ENCODE measurements at regions not wholly inside any gene's neighbourhood (a gene's known extent, or its start where the extent isn't known, plus 50 kb on each side); places are given as distances from the start of the nearest gene placed in this dataset.

GRCh38 chr2:123648016-123648415, 377.1 kb upstream of the CNTNAP5 start:
- Histone ChIP-seq H3K9ac (ENCODE audit: low read length) (no peak overlapping the region), H2BK5ac (ENCODE audit: low read length) (no peak overlapping the region), H3K4me2 (ENCODE audit: low read length) (no peak overlapping the region), H2BK120ac (ENCODE audit: low read depth, low read length) (no peak overlapping the region), H3K79me2 (ENCODE audit: control insufficient read depth, insufficient read depth, low read length) (no peaks in the 10 kb centered on the region), H3K4me3 (ENCODE audit: low read length) (no peak overlapping the region), H3K27me3 (ENCODE audit: insufficient read depth, low read length, poor library complexity) (no peaks in the 10 kb centered on the region), H3K79me1 (ENCODE audit: low read length) (no peaks in the 10 kb centered on the region), H3K56ac (ENCODE audit: low read length) (no peak overlapping the region), H4K8ac (ENCODE audit: low read depth, low read length) (no peak overlapping the region), H4K5ac (ENCODE audit: low read length) (no peak overlapping the region), H3K36me3 (ENCODE audit: control insufficient read depth, insufficient read depth, low read length) (no peaks in the 10 kb centered on the region), H3K18ac (ENCODE audit: low read length) (no peak overlapping the region), H3K23ac (ENCODE audit: low read length) (no peak overlapping the region), H2BK15ac (replicated peaks; ENCODE audit: low read depth) (no peak overlapping the region), H3K27ac (ENCODE audit: low read depth, low read length) (no peak overlapping the region), H3K4me1 (ENCODE audit: control insufficient read depth, low read depth, low read length) (peaks cover 2% of the 10 kb centered on the region), H2AK5ac (ENCODE audit: low read length) (no peak overlapping the region), H3K4ac (ENCODE audit: low read depth, low read length) (no peak overlapping the region)
- DNase-seq: no peak
- WGBS (ENCODE audit: extremely low coverage, insufficient coverage, low lambda C conversion rate): no CpG with 5 or more reads among the region's 3 CpGs

GRCh38 chr2:123648956-123649355, 376.1 kb upstream of the CNTNAP5 start:
- Histone ChIP-seq H2BK120ac (ENCODE audit: low read depth, low read length) (no peak overlapping the region), H4K5ac (ENCODE audit: low read length) (no peak overlapping the region), H3K56ac (ENCODE audit: low read length) (no peak overlapping the region), H3K27ac (ENCODE audit: low read depth, low read length) (no peak overlapping the region), H3K18ac (ENCODE audit: low read length) (no peak overlapping the region), H2BK15ac (replicated peaks; ENCODE audit: low read depth) (no peak overlapping the region), H3K79me1 (ENCODE audit: low read length) (no peaks in the 10 kb centered on the region), H3K9ac (ENCODE audit: low read length) (no peak overlapping the region), H3K4me3 (ENCODE audit: low read length) (no peak overlapping the region), H4K8ac (ENCODE audit: low read depth, low read length) (no peak overlapping the region), H3K79me2 (ENCODE audit: control insufficient read depth, insufficient read depth, low read length) (no peaks in the 10 kb centered on the region), H3K4me2 (ENCODE audit: low read length) (no peak overlapping the region), H3K23ac (ENCODE audit: low read length) (no peak overlapping the region), H2BK5ac (ENCODE audit: low read length) (no peak overlapping the region), H3K4ac (ENCODE audit: low read depth, low read length) (no peak overlapping the region), H3K36me3 (ENCODE audit: control insufficient read depth, insufficient read depth, low read length) (no peaks in the 10 kb centered on the region), H3K4me1 (ENCODE audit: control insufficient read depth, low read depth, low read length) (peaks cover 2% of the 10 kb centered on the region), H2AK5ac (ENCODE audit: low read length) (no peak overlapping the region), H3K27me3 (ENCODE audit: insufficient read depth, low read length, poor library complexity) (no peaks in the 10 kb centered on the region)
- WGBS (ENCODE audit: extremely low coverage, insufficient coverage, low lambda C conversion rate): no CpG with 5 or more reads among the region's 2 CpGs
- DNase-seq: no peak

DNA sequence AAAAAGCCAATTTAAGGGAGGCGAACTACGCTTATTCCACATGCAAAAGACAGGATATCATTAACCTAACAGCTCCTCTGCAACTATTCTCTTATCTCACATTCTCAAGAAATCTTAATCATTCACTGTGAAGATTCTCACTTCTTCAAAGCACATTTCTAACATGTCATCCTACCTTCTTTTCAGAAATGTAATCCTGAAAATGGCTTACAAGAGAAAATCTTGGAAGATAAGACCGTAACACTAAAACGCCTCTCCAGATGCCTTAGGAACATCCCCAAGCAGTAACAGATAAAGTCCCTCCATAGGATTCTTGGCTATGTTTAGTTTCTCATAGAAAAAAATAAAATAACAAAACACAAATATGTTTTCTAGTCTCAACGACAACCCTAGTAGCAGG, 373.9 kb upstream of the CNTNAP5 start:
- no peak overlapping the region for H3K18ac ChIP-seq (ENCODE audit: low read length)
- no peak overlapping the region for H3K4me2 ChIP-seq (ENCODE audit: low read length)
- H2BK5ac ChIP-seq (ENCODE audit: low read length): no peak overlapping the region
- no peak overlapping the region for H3K27ac ChIP-seq (ENCODE audit: low read depth, low read length)
- H2AK5ac ChIP-seq (ENCODE audit: low read length): no peak overlapping the region
- H3K23ac ChIP-seq (ENCODE audit: low read length): no peak overlapping the region
- H3K4me1 ChIP-seq (ENCODE audit: control insufficient read depth, low read depth, low read length): peaks cover 2% of the 10 kb centered on the region
- H2BK120ac ChIP-seq (ENCODE audit: low read depth, low read length): no peak overlapping the region
- no peak overlapping the region for H3K4me3 ChIP-seq (ENCODE audit: low read length)
- no peak overlapping the region for H4K5ac ChIP-seq (ENCODE audit: low read length)
- H3K36me3 ChIP-seq (ENCODE audit: control insufficient read depth, insufficient read depth, low read length): no peaks in the 10 kb centered on the region
- no CpG with 5 or more reads among the region's 5 CpGs for WGBS (ENCODE audit: extremely low coverage, insufficient coverage, low lambda C conversion rate)
- H3K79me1 ChIP-seq (ENCODE audit: low read length): no peaks in the 10 kb centered on the region
- peak; percentile 80 for DNase-seq
- H3K79me2 ChIP-seq (ENCODE audit: control insufficient read depth, insufficient read depth, low read length): no peaks in the 10 kb centered on the region
- H3K4ac ChIP-seq (ENCODE audit: low read depth, low read length): no peak overlapping the region
- no peak overlapping the region for H4K8ac ChIP-seq (ENCODE audit: low read depth, low read length)
- H3K9ac ChIP-seq (ENCODE audit: low read length): no peak overlapping the region
- H3K27me3 ChIP-seq (ENCODE audit: insufficient read depth, low read length, poor library complexity): no peaks in the 10 kb centered on the region
- no peak overlapping the region for H2BK15ac ChIP-seq (replicated peaks; ENCODE audit: low read depth)
- no peak overlapping the region for H3K56ac ChIP-seq (ENCODE audit: low read length)

DNA sequence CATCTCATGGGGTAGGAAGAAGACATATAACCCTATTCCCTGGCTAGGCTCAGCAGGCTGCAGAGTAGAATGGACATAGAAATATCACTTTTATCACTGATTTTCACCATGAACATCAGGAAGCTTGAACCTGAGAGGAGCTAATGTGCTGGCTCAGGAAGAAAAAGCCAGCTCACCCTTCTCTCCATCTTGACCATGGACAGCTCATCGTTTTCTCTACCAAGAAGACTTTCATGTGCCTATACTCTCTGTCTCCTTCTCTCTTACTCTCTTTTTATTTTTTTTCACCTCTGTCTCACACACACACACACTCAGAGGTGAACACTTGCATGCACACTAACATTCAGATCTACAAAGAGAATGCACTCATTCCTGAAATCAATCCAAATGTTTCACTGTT, 372.8 kb upstream of the CNTNAP5 start:
- H3K4me3 ChIP-seq (ENCODE audit: low read length): no peak overlapping the region
- WGBS (ENCODE audit: extremely low coverage, insufficient coverage, low lambda C conversion rate): no CpG with 5 or more reads among the region's 1 CpG
- no peak overlapping the region for H3K4me2 ChIP-seq (ENCODE audit: low read length)

GRCh38 chr2:123656590-123656989, 368.5 kb upstream of the CNTNAP5 start:
- no peak for DNase-seq
- Histone ChIP-seq H4K5ac (ENCODE audit: low read length) (no peak overlapping the region), H3K56ac (ENCODE audit: low read length) (no peak overlapping the region), H3K79me1 (ENCODE audit: low read length) (no peaks in the 10 kb centered on the region), H3K36me3 (ENCODE audit: control insufficient read depth, insufficient read depth, low read length) (no peaks in the 10 kb centered on the region), H3K27ac (ENCODE audit: low read depth, low read length) (no peak overlapping the region), H2BK5ac (ENCODE audit: low read length) (no peak overlapping the region), H3K9ac (ENCODE audit: low read length) (no peak overlapping the region), H3K18ac (ENCODE audit: low read length) (no peak overlapping the region), H2AK5ac (ENCODE audit: low read length) (no peak overlapping the region), H3K4me3 (ENCODE audit: low read length) (no peak overlapping the region), H3K4me2 (ENCODE audit: low read length) (no peak overlapping the region), H2BK120ac (ENCODE audit: low read depth, low read length) (no peak overlapping the region), H3K4me1 (ENCODE audit: control insufficient read depth, low read depth, low read length) (peaks cover 2% of the 10 kb centered on the region), H2BK15ac (replicated peaks; ENCODE audit: low read depth) (no peak overlapping the region), H3K4ac (ENCODE audit: low read depth, low read length) (no peak overlapping the region), H3K23ac (ENCODE audit: low read length) (no peak overlapping the region), H3K79me2 (ENCODE audit: control insufficient read depth, insufficient read depth, low read length) (no peaks in the 10 kb centered on the region), H4K8ac (ENCODE audit: low read depth, low read length) (no peak overlapping the region), H3K27me3 (ENCODE audit: insufficient read depth, low read length, poor library complexity) (no peaks in the 10 kb centered on the region)
- WGBS (ENCODE audit: extremely low coverage, insufficient coverage, low lambda C conversion rate): no CpG with 5 or more reads among the region's 4 CpGs

More for the DNA sequence above, 372.8 kb upstream of the CNTNAP5 start:
- DNase-seq: no peak
- Histone ChIP-seq H2BK120ac (ENCODE audit: low read depth, low read length) (no peak overlapping the region), H3K27ac (ENCODE audit: low read depth, low read length) (no peak overlapping the region), H3K4me1 (ENCODE audit: control insufficient read depth, low read depth, low read length) (peaks cover 2% of the 10 kb centered on the region), H3K23ac (ENCODE audit: low read length) (no peak overlapping the region), H2BK5ac (ENCODE audit: low read length) (no peak overlapping the region), H4K8ac (ENCODE audit: low read depth, low read length) (no peak overlapping the region), H3K9ac (ENCODE audit: low read length) (no peak overlapping the region), H2AK5ac (ENCODE audit: low read length) (no peak overlapping the region), H3K4ac (ENCODE audit: low read depth, low read length) (no peak overlapping the region), H2BK15ac (replicated peaks; ENCODE audit: low read depth) (no peak overlapping the region), H3K36me3 (ENCODE audit: control insufficient read depth, insufficient read depth, low read length) (no peaks in the 10 kb centered on the region), H3K18ac (ENCODE audit: low read length) (no peak overlapping the region), H3K27me3 (ENCODE audit: insufficient read depth, low read length, poor library complexity) (no peaks in the 10 kb centered on the region), H3K56ac (ENCODE audit: low read length) (no peak overlapping the region), H4K5ac (ENCODE audit: low read length) (no peak overlapping the region), H3K79me1 (ENCODE audit: low read length) (no peaks in the 10 kb centered on the region), H3K79me2 (ENCODE audit: control insufficient read depth, insufficient read depth, low read length) (no peaks in the 10 kb centered on the region)

DNA sequence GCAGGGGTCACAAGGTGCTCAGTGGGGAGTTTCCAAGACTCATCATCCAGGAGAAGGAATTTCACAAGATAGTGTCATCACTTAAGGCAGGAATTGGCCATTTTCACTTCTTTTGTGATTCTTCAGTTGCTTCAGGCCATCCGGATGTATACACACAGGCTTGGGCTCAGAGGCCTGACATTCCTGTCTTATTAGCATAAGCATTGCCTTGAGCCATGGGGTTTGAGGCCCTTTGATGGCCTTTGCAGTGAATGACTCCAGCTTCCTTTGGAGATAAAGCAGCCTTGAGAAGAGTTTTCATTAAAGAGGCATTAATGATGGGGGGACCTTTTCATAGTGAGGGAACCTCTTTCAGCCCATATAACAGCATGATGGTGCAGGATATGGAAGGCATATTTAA, 366.0 kb upstream of the CNTNAP5 start:
- Histone ChIP-seq H3K4me1 (ENCODE audit: control insufficient read depth, low read depth, low read length) (no peaks in the 10 kb centered on the region), H4K8ac (ENCODE audit: low read depth, low read length) (no peak overlapping the region), H3K79me2 (ENCODE audit: control insufficient read depth, insufficient read depth, low read length) (no peaks in the 10 kb centered on the region), H2BK15ac (replicated peaks; ENCODE audit: low read depth) (no peak overlapping the region), H3K4ac (ENCODE audit: low read depth, low read length) (no peak overlapping the region), H3K4me2 (ENCODE audit: low read length) (no peak overlapping the region), H4K5ac (ENCODE audit: low read length) (no peak overlapping the region), H2BK5ac (ENCODE audit: low read length) (no peak overlapping the region), H2AK5ac (ENCODE audit: low read length) (no peak overlapping the region), H3K56ac (ENCODE audit: low read length) (no peak overlapping the region), H3K4me3 (ENCODE audit: low read length) (no peak overlapping the region), H3K79me1 (ENCODE audit: low read length) (no peaks in the 10 kb centered on the region), H3K18ac (ENCODE audit: low read length) (no peak overlapping the region), H3K27ac (ENCODE audit: low read depth, low read length) (no peak overlapping the region), H3K36me3 (ENCODE audit: control insufficient read depth, insufficient read depth, low read length) (no peaks in the 10 kb centered on the region), H3K27me3 (ENCODE audit: insufficient read depth, low read length, poor library complexity) (no peaks in the 10 kb centered on the region), H3K9ac (ENCODE audit: low read length) (no peak overlapping the region), H3K23ac (ENCODE audit: low read length) (no peak overlapping the region), H2BK120ac (ENCODE audit: low read depth, low read length) (no peak overlapping the region)
- peak; percentile 71 for DNase-seq
- no CpG with 5 or more reads among the region's 1 CpG for WGBS (ENCODE audit: extremely low coverage, insufficient coverage, low lambda C conversion rate)

Data from mesendoderm (in vitro differentiated cells).